Fibroblast of the conjunctiva (primary cell): ENCODE measurements at regions not wholly inside any gene's neighbourhood (a gene's known extent, or its start where the extent isn't known, plus 50 kb on each side); places are given as distances from the start of the nearest gene placed in this dataset.
"Not testable (repeated sequence)": the region's sequence is repeated elsewhere in the genome, so short reads cannot be mapped to it uniquely, and the experiment has no call there.

Experiments used
- DNase-seq: peaks from one replicate; pipeline ENCODE4 v3.0.0-alpha.2; 2010; ENCODE audit warnings: low read depth

GRCh38 chr10:131834152-131834810, 66.5 kb upstream of the PPP2R2D start:
- DNase-seq: no peak

- DNase-seq: no peak
Observed at GRCh38 chr10:131838966-131839742, 61.7 kb upstream of the PPP2R2D start.

- not testable (repeated sequence) for DNase-seq
Observed at GRCh38 chr10:131839880-131840787, 60.7 kb upstream of the PPP2R2D start.

GRCh38 chr10:131840788-131841118, 60.1 kb upstream of the PPP2R2D start:
- DNase-seq: no peak

GRCh38 chr10:131841131-131841660, 59.6 kb upstream of the PPP2R2D start:
- DNase-seq: no peak

GRCh38 chr10:131841661-131842139, 59.1 kb upstream of the PPP2R2D start:
- DNase-seq: no peak

GRCh38 chr10:131842351-131843088, 58.3 kb upstream of the PPP2R2D start:
- no peak for DNase-seq

GRCh38 chr10:131843089-131843595, 57.7 kb upstream of the PPP2R2D start:
- no peak for DNase-seq

- no peak for DNase-seq
Observed at GRCh38 chr10:131843881-131844284, 56.9 kb upstream of the PPP2R2D start.

GRCh38 chr10:131844529-131845084, 56.2 kb upstream of the PPP2R2D start:
- DNase-seq: no peak

GRCh38 chr10:131845505-131846239, 55.1 kb upstream of the PPP2R2D start:
- no peak for DNase-seq

GRCh38 chr10:131846240-131847101, 54.3 kb upstream of the PPP2R2D start:
- no peak for DNase-seq

- DNase-seq: no peak
Observed at GRCh38 chr10:131847241-131847783, 53.5 kb upstream of the PPP2R2D start.

- no peak for DNase-seq
Observed at GRCh38 chr10:131848296-131848695, 52.5 kb upstream of the PPP2R2D start.

GRCh38 chr10:131848741-131849590, 51.8 kb upstream of the PPP2R2D start:
- DNase-seq: no peak

GRCh38 chr10:131849591-131850382, 51.0 kb upstream of the PPP2R2D start:
- DNase-seq: no peak

- no peak for DNase-seq
Observed at GRCh38 chr10:131850383-131850870, 50.4 kb upstream of the PPP2R2D start.
